Thyroid gland (tissue), 4 donors: ENCODE measurements at regions not wholly inside any gene's neighbourhood (a gene's known extent, or its start where the extent isn't known, plus 50 kb on each side); places are given as distances from the start of the nearest gene placed in this dataset.

Experiments
- CTCF ChIP-seq, 6 experiments: fragments of 200-600 bp in 3 of 6; fragments of 450-650 bp in 3 of 6; sonication (generic) in 3 of 6; IDR thresholded peaks; one replicate each; pipeline ENCODE4 v1.5.1; 2016 to 2019; ENCODE audit warnings: antibody characterized with exemption in 6 of 6, mild to moderate bottlenecking in 2 of 6, inconsistent platforms in 1 of 6, moderate library complexity in 1 of 6
- POLR2A ChIP-seq, 2 donors: fragments of 450-650 bp; IDR thresholded peaks; one replicate each; pipeline ENCODE4 v1.6.1; 2017; ENCODE audit warnings: antibody characterized with exemption in 2 of 2, mild to moderate bottlenecking in 2 of 2, moderate library complexity in 1 of 2

GRCh38 chr2:64404002-64404731 is 49.8 kb upstream of the LGALSL start:
- TF ChIP-seq CTCF (IDR thresholded peaks at IDR 0.05) (no peak), POLR2A (IDR thresholded peaks at IDR 0.05) (no peak)
